GM18508 (cell line): ENCODE measurements at regions not wholly inside any gene's neighbourhood (a gene's known extent, or its start where the extent isn't known, plus 50 kb on each side); places are given as distances from the start of the nearest gene placed in this dataset.
"Not testable (repeated sequence)": the region's sequence is repeated elsewhere in the genome, so short reads cannot be mapped to it uniquely, and the experiment has no call there.

ENCODE experiments used
- ATAC-seq: cut with Tn5 transposase; IDR thresholded peaks from one replicate; pipeline ENCODE4 v1.9.1; 2021; ENCODE audit warnings: moderate number of reproducible peaks; ENCODE audit not compliant: insufficient read depth, unreplicated experiment

- no peak for ATAC-seq
Measured at GRCh38 chr21:17738176-17738953, 80.8 kb downstream of the C21orf91 start.

- ATAC-seq, result no peak
Measured at GRCh38 chr21:17736072-17736471, 83.1 kb downstream of the C21orf91 start.

GRCh38 chr21:17733209-17733608, 85.9 kb downstream of the C21orf91 start:
- no peak for ATAC-seq

- ATAC-seq, result no peak
Measured at GRCh38 chr21:17732306-17732705, 86.8 kb downstream of the C21orf91 start.

- no peak for ATAC-seq
Measured at GRCh38 chr21:17731554-17731953, 87.6 kb downstream of the C21orf91 start.

- no peak for ATAC-seq
Measured at GRCh38 chr21:17730782-17731181, 88.4 kb downstream of the C21orf91 start.

- ATAC-seq, result no peak
Measured at GRCh38 chr21:17729455-17729854, 89.7 kb downstream of the C21orf91 start.

GRCh38 chr21:17727361-17727760, 91.8 kb downstream of the C21orf91 start:
- ATAC-seq, result no peak

GRCh38 chr21:17726047-17726829, 92.9 kb downstream of the C21orf91 start:
- ATAC-seq, result no peak

GRCh38 chr21:17725339-17725738, 93.8 kb downstream of the C21orf91 start:
- no peak for ATAC-seq

- ATAC-seq, result no peak
Measured at GRCh38 chr21:17712887-17713286, 100.2 kb upstream of the BTG3 start.

- no peak for ATAC-seq
Measured at GRCh38 chr21:17711896-17712295, 99.2 kb upstream of the BTG3 start.

GRCh38 chr21:17709266-17709611, 96.5 kb upstream of the BTG3 start:
- ATAC-seq, result peak; percentile 100

- ATAC-seq, result peak; percentile 37
Measured at GRCh38 chr21:17708522-17709265, 96.0 kb upstream of the BTG3 start.

- no peak for ATAC-seq
Measured at GRCh38 chr21:17699524-17700189, 87.0 kb upstream of the BTG3 start.

- no peak for ATAC-seq
Measured at GRCh38 chr21:17697473-17697872, 84.8 kb upstream of the BTG3 start.

- ATAC-seq, result not testable (repeated sequence)
Measured at GRCh38 chr21:17694416-17694815, 81.7 kb upstream of the BTG3 start.

GRCh38 chr21:17693801-17694200, 81.1 kb upstream of the BTG3 start:
- no peak for ATAC-seq

- ATAC-seq, result no peak
Measured at GRCh38 chr21:17690078-17690494, 77.4 kb upstream of the BTG3 start.
